GM20000 (cell line): ENCODE measurements at regions not wholly inside any gene's neighbourhood (a gene's known extent, or its start where the extent isn't known, plus 50 kb on each side); places are given as distances from the start of the nearest gene placed in this dataset.

ENCODE experiments used
- DNase-seq: peaks from one replicate; pipeline ENCODE4 v3.0.0; 2012; ENCODE audit warnings: low spot score
- CTCF ChIP-seq: IDR thresholded peaks from 2 replicates; pipeline ENCODE4 v1.5.1; 2012; ENCODE audit warnings: mild to moderate bottlenecking, control low read depth; ENCODE audit errors: extremely low read depth, missing control alignments

DNA sequence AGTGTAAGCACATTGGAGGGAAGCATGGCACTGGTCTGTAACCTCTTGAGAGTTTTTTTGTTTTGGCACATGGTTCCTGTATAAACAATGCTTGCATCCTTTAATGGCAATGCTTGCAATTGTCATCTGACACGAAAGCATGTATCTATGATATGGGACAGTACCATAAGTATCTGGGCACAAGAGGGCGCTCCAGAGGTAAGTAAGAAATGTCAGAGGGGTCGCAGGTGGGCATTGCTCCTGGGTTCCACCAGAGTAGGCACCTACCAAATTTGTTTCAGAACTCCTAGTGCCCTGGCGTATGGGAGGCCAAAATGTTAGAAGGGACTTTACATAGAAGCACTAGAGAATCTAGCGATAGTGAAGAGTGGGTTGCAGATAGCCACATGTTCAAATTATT lies 58.7 kb upstream of the BCHE start:
- DNase-seq: no peak
- no peak for TF ChIP-seq CTCF

DNA sequence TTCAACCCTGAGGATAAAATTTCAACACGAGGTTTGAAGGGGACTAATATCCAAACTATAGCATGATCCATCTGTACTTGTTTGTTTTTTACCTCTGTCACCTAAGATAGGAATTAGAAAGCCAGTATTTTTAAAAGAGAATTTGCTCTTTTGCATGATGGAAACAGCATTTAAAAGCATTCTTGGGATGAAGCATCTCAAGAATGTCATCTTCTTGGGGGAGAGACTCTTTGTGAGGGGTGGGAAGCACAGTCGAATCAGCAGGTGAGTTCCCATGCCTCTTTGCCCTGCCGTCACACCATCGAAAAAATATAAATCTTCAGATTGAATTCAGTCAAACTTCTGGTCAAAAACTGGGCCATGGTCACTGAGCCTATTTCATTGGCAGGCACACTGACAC lies 55.3 kb upstream of the BCHE start:
- DNase-seq: no peak
- no peak for TF ChIP-seq CTCF
